Fibroblast of lung (primary cell): ENCODE measurements at regions not wholly inside any gene's neighbourhood (a gene's known extent, or its start where the extent isn't known, plus 50 kb on each side); places are given as distances from the start of the nearest gene placed in this dataset.

Experiments
- DNase-seq, 2 donors: peaks; one replicate each; pipeline versions ENCODE4 v3.0.0 to v3.0.0-alpha.2; 2010; ENCODE audit warnings: low read depth in 2 of 2
- H2AFZ ChIP-seq: 2 replicates; pipeline ENCODE4 v1.5.1; 2012; ENCODE audit warnings: low read length, control low read depth, inconsistent platforms
- H3K27ac ChIP-seq: 2 replicates; pipeline ENCODE4 v1.5.1; 2011; ENCODE audit warnings: low read length, control low read depth; ENCODE audit not compliant: insufficient read depth
- H3K27me3 ChIP-seq: 2 replicates; pipeline ENCODE4 v1.5.1; 2011; ENCODE audit warnings: mild to moderate bottlenecking, low read length; ENCODE audit not compliant: control insufficient read depth, insufficient read depth
- H3K36me3 ChIP-seq: 2 replicates; pipeline ENCODE4 v1.5.1; 2011; ENCODE audit warnings: low read length; ENCODE audit not compliant: control insufficient read depth, insufficient read depth
- H3K4me1 ChIP-seq: 2 replicates; pipeline ENCODE4 v1.5.1; 2011; ENCODE audit warnings: low read length; ENCODE audit not compliant: control insufficient read depth, insufficient read depth; ENCODE audit errors: extremely low read depth
- H3K4me2 ChIP-seq: 2 replicates; pipeline ENCODE4 v1.5.1; 2011; ENCODE audit warnings: low read length, control low read depth; ENCODE audit not compliant: insufficient read depth; ENCODE audit errors: extremely low read depth
- H3K4me3 ChIP-seq, 4 experiments: fragments of 200-600 bp in 1 of 4; sonication (generic) in 1 of 4; replicated peaks in 1 of 4; 2 replicates each; pipeline ENCODE4 v1.5.1; 2011 to 2016; ENCODE audit warnings: low read length in 4 of 4, low read depth in 3 of 4, mild to moderate bottlenecking in 3 of 4, control low read depth in 2 of 4, inconsistent platforms in 1 of 4, mixed read lengths in 1 of 4; ENCODE audit not compliant: insufficient read depth in 1 of 4; ENCODE audit errors: control extremely low read depth in 1 of 4
- H3K79me2 ChIP-seq: 2 replicates; pipeline ENCODE4 v1.5.1; 2012; ENCODE audit warnings: mild to moderate bottlenecking, low read length, inconsistent platforms; ENCODE audit not compliant: control insufficient read depth, insufficient read depth
- H3K9ac ChIP-seq: 2 replicates; pipeline ENCODE4 v1.5.1; 2011; ENCODE audit warnings: mild to moderate bottlenecking, low read length, control low read depth; ENCODE audit not compliant: insufficient read depth
- H3K9me3 ChIP-seq: 2 replicates; pipeline ENCODE4 v1.5.1; 2012; ENCODE audit warnings: low read depth, low read length; ENCODE audit not compliant: control insufficient read depth, insufficient read depth
- H4K20me1 ChIP-seq: 2 replicates; pipeline ENCODE4 v1.5.1; 2011; ENCODE audit warnings: low read length; ENCODE audit not compliant: control insufficient read depth, insufficient read depth; ENCODE audit errors: extremely low read depth
- EZH2 ChIP-seq: IDR thresholded peaks from 2 replicates; pipeline ENCODE4 v1.5.1; 2012; ENCODE audit warnings: low read length, control low read depth, mild to moderate bottlenecking; ENCODE audit errors: missing control alignments
- TF ChIP-seq, protein P1 (sequence below), 2 donors: IDR thresholded peaks in 1 of 2; conservative IDR thresholded peaks in 1 of 2; 1 replicate in 1 of 2; 2 replicates in 1 of 2; pipeline ENCODE4 v1.5.1; 2011 to 2012; ENCODE audit warnings: low read length in 2 of 2, control low read depth in 1 of 2, inconsistent platforms in 1 of 2, low read depth in 1 of 2, mild to moderate bottlenecking in 1 of 2

DNA sequence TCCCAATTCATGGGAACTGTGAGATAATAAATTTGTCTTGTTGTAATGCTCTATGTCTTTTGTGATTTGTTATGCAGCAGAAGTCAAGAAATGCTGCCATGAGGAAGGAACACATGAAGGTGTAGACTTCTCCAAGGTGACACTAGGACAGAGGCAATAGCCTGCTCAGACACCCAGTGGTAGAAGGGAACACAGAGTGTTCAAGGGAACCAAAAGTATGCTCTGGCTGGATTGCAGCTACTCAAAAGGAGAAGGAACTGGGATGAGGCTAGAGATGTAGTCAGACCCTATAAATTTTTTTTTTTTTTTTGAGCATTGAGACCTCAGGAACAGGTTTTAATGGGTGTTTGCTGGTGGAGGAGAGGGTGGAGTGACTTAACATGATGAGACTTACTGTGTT lies 232.5 kb downstream of the PARP8 start:
- no peak overlapping the region for H3K9ac ChIP-seq
- no peaks in the 10 kb centered on the region for H4K20me1 ChIP-seq
- H3K27ac ChIP-seq: no peak overlapping the region
- no peaks in the 10 kb centered on the region for H3K36me3 ChIP-seq
- H3K4me3 ChIP-seq: no peak overlapping the region
- no peaks in the 10 kb centered on the region for H3K79me2 ChIP-seq
- no peaks in the 10 kb centered on the region for H3K9me3 ChIP-seq
- no peaks in the 10 kb centered on the region for H3K4me1 ChIP-seq
- no peaks in the 10 kb centered on the region for H3K27me3 ChIP-seq
- H3K4me2 ChIP-seq: no peak overlapping the region
- DNase-seq: no peak
- TF ChIP-seq, protein P1, sequence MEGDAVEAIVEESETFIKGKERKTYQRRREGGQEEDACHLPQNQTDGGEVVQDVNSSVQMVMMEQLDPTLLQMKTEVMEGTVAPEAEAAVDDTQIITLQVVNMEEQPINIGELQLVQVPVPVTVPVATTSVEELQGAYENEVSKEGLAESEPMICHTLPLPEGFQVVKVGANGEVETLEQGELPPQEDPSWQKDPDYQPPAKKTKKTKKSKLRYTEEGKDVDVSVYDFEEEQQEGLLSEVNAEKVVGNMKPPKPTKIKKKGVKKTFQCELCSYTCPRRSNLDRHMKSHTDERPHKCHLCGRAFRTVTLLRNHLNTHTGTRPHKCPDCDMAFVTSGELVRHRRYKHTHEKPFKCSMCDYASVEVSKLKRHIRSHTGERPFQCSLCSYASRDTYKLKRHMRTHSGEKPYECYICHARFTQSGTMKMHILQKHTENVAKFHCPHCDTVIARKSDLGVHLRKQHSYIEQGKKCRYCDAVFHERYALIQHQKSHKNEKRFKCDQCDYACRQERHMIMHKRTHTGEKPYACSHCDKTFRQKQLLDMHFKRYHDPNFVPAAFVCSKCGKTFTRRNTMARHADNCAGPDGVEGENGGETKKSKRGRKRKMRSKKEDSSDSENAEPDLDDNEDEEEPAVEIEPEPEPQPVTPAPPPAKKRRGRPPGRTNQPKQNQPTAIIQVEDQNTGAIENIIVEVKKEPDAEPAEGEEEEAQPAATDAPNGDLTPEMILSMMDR (conservative IDR thresholded peaks at IDR 0.05 in 1 of 2, IDR thresholded peaks at IDR 0.05 in 1 of 2; ENCODE audit: low read depth in 1 of 2, low read length in 2 of 2): no peak
- TF ChIP-seq EZH2: no peak
- no peak overlapping the region for H2AFZ ChIP-seq

GRCh38 chr5:50900952-50901510 lies 234.6 kb downstream of the PARP8 start:
- H3K4me2 ChIP-seq: no peak overlapping the region

GRCh38 chr5:50903651-50904050 lies 237.2 kb downstream of the PARP8 start:
- Histone ChIP-seq H3K27ac (no peak overlapping the region), H3K4me1 (no peaks in the 10 kb centered on the region), H3K9me3 (no peaks in the 10 kb centered on the region), H3K4me2 (no peak overlapping the region), H3K79me2 (no peaks in the 10 kb centered on the region), H3K4me3 (no peak overlapping the region), H4K20me1 (no peaks in the 10 kb centered on the region), H3K9ac (no peak overlapping the region), H3K27me3 (no peaks in the 10 kb centered on the region), H2AFZ (no peak overlapping the region), H3K36me3 (no peaks in the 10 kb centered on the region)
- no peak for TF ChIP-seq EZH2
- TF ChIP-seq, protein P1 (conservative IDR thresholded peaks at IDR 0.05 in 1 of 2, IDR thresholded peaks at IDR 0.05 in 1 of 2; ENCODE audit: low read depth in 1 of 2, low read length in 2 of 2): no peak
- no peak for DNase-seq

More at GRCh38 chr5:50900952-50901510, 234.6 kb downstream of the PARP8 start:
- H3K27me3 ChIP-seq: no peaks in the 10 kb centered on the region
- H3K9ac ChIP-seq: no peak overlapping the region
- TF ChIP-seq, protein P1 (conservative IDR thresholded peaks at IDR 0.05 in 1 of 2, IDR thresholded peaks at IDR 0.05 in 1 of 2; ENCODE audit: low read depth in 1 of 2, low read length in 2 of 2): no peak
- H2AFZ ChIP-seq: no peak overlapping the region
- H3K4me3 ChIP-seq: no peak overlapping the region
- H3K4me1 ChIP-seq: no peaks in the 10 kb centered on the region
- H3K36me3 ChIP-seq: no peaks in the 10 kb centered on the region
- no peak for DNase-seq
- H3K79me2 ChIP-seq: no peaks in the 10 kb centered on the region
- H4K20me1 ChIP-seq: no peaks in the 10 kb centered on the region
- H3K27ac ChIP-seq: no peak overlapping the region
- H3K9me3 ChIP-seq: no peaks in the 10 kb centered on the region
